Thyroid gland (tissue), 4 donors: ENCODE measurements at regions not wholly inside any gene's neighbourhood (a gene's known extent, or its start where the extent isn't known, plus 50 kb on each side); places are given as distances from the start of the nearest gene placed in this dataset.

Source experiments
- DNase-seq, 2 donors: peaks; one replicate each; pipeline ENCODE4 v3.0.0-alpha.2; 2019
- H3K27ac ChIP-seq, 3 donors: fragments of 200-600 bp; sonication (generic); 1 replicate in 2 of 3; 2 replicates in 1 of 3; pipeline ENCODE4 v1.5.1; 2016 to 2019; ENCODE audit warnings: mild to moderate bottlenecking in 1 of 3, moderate library complexity in 1 of 3
- H3K27me3 ChIP-seq: fragments of 200-600 bp; sonication (generic); one replicate; pipeline ENCODE4 v1.5.1; 2019
- H3K36me3 ChIP-seq, 2 donors: fragments of 200-600 bp; sonication (generic); one replicate each; pipeline ENCODE4 v1.5.1; 2016 to 2019
- H3K4me1 ChIP-seq, 2 donors: fragments of 200-600 bp; sonication (generic); one replicate each; pipeline ENCODE4 v1.5.1; 2017 to 2019
- H3K4me3 ChIP-seq, 3 donors: fragments of 200-600 bp; sonication (generic); replicated peaks in 1 of 3; 1 replicate in 2 of 3; 2 replicates in 1 of 3; pipeline ENCODE4 v1.5.1; 2016; ENCODE audit warnings: mild to moderate bottlenecking in 1 of 3
- H3K9me3 ChIP-seq: fragments of 200-600 bp; sonication (generic); one replicate; pipeline ENCODE4 v1.5.1; 2017
- POLR2A ChIP-seq, 2 donors: fragments of 450-650 bp; IDR thresholded peaks; one replicate each; pipeline ENCODE4 v1.6.1; 2017; ENCODE audit warnings: antibody characterized with exemption in 2 of 2, mild to moderate bottlenecking in 2 of 2, moderate library complexity in 1 of 2
- WGBS, 2 donors: methylation state at CpG; one replicate each; pipeline ENCODE4 v1.1.5; 2017; 5-methylcytosine and 5-hydroxymethylcytosine counted together
- intact Hi-C: fragments of 100-400 bp; cut with DNase I; formaldehyde crosslinking; loops from one replicate; pipeline ENCODE4 v1.15.1; 2023
- TF ChIP-seq, protein P1 (sequence below), 6 experiments: fragments of 200-600 bp in 3 of 6; fragments of 450-650 bp in 3 of 6; sonication (generic) in 3 of 6; IDR thresholded peaks; one replicate each; pipeline ENCODE4 v1.5.1; 2016 to 2019; ENCODE audit warnings: antibody characterized with exemption in 6 of 6, mild to moderate bottlenecking in 2 of 6, inconsistent platforms in 1 of 6, moderate library complexity in 1 of 6

DNA sequence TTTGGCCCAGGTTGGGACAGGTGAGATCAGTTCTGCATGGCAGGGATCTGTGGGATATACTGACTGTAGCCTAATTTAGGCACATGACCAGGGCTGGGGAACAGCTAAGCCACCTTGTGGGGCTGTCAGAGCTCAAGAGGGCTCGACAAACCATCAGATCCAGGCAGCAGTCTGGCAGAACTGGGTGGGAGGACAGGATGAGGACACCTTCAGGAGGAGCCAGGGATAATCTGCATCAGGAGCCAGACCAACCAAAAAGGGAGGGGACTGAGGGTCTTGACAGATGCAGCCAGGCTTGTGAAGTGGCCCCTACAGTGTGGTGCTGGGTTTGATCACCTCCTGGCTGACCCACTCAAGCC, 123.4 kb downstream of the MAFB start:
- no peaks in the 10 kb centered on the region for H3K36me3 ChIP-seq
- TF ChIP-seq, protein P1, sequence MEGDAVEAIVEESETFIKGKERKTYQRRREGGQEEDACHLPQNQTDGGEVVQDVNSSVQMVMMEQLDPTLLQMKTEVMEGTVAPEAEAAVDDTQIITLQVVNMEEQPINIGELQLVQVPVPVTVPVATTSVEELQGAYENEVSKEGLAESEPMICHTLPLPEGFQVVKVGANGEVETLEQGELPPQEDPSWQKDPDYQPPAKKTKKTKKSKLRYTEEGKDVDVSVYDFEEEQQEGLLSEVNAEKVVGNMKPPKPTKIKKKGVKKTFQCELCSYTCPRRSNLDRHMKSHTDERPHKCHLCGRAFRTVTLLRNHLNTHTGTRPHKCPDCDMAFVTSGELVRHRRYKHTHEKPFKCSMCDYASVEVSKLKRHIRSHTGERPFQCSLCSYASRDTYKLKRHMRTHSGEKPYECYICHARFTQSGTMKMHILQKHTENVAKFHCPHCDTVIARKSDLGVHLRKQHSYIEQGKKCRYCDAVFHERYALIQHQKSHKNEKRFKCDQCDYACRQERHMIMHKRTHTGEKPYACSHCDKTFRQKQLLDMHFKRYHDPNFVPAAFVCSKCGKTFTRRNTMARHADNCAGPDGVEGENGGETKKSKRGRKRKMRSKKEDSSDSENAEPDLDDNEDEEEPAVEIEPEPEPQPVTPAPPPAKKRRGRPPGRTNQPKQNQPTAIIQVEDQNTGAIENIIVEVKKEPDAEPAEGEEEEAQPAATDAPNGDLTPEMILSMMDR (IDR thresholded peaks at IDR 0.05): no peak
- TF ChIP-seq POLR2A (IDR thresholded peaks at IDR 0.05): no peak
- no peaks in the 10 kb centered on the region for H3K27me3 ChIP-seq
- peaks cover 0 to 17% of the 10 kb centered on the region in 2 donors for H3K4me1 ChIP-seq
- WGBS, 2 donors: 50 to 86% methylated on average over 1 of the region's 1 CpG
- no peak for DNase-seq
- H3K4me3 ChIP-seq: no peak overlapping the region
- H3K9me3 ChIP-seq: no peaks in the 10 kb centered on the region
- no peak overlapping the region for H3K27ac ChIP-seq
- intact Hi-C loops: no loop called here

DNA sequence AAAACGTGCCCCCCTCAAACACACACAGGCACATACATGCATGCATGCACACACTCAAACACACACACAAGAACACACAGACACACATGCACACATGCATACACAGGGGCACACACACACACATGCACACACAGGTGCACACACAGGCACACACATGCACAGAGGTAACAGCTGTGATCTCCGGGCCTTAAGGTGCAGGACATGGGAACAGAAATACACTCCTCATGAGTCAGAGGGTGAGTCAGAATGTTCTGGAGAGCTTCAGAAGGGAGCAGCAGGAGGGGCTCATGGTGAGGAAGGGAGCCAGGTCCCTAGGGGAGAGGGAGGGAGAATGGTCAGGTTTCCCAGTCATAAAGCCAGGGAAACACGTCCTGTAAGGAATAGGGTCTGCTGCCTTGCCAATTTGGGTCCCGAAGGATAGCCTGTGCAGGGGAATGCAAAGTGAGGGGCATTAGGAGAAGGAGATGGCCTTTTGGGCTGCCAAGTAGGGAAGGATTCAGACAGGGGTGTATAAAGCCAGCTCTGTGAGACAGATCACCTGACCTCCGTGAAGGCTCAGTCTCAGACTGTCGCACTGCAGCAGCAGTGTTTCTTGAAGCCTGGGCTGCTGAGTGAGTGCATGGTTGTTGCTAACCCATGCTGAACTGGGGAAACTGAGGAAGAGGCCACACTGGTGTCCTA, 123.9 kb downstream of the MAFB start:
- H3K27me3 ChIP-seq: no peaks in the 10 kb centered on the region
- H3K9me3 ChIP-seq: no peaks in the 10 kb centered on the region
- H3K27ac ChIP-seq: no peak overlapping the region
- H3K4me3 ChIP-seq: no peak overlapping the region
- H3K36me3 ChIP-seq: no peaks in the 10 kb centered on the region
- 80 to 87% methylated on average over 5 to 6 of the region's 6 CpGs for WGBS, 2 donors
- peaks cover 0 to 17% of the 10 kb centered on the region in 2 donors for H3K4me1 ChIP-seq
- DNase-seq: no peak
- intact Hi-C loops: no loop called here
- TF ChIP-seq POLR2A (IDR thresholded peaks at IDR 0.05): no peak
- TF ChIP-seq, protein P1 (IDR thresholded peaks at IDR 0.05): no peak

GRCh38 chr20:40563296-40563950, 125.6 kb downstream of the MAFB start:
- intact Hi-C loops: no loop called here
- H3K36me3 ChIP-seq: no peaks in the 10 kb centered on the region
- no peaks in the 10 kb centered on the region for H3K27me3 ChIP-seq
- no peak overlapping the region for H3K4me3 ChIP-seq
- H3K4me1 ChIP-seq: peaks cover 0 to 17% of the 10 kb centered on the region in 2 donors
- TF ChIP-seq, protein P1 (IDR thresholded peaks at IDR 0.05): no peak
- no peak for TF ChIP-seq POLR2A (IDR thresholded peaks at IDR 0.05)
- no peak overlapping the region for H3K27ac ChIP-seq
- DNase-seq: peak; percentile 78 to 87
- 10 to 20% methylated on average over 8 of the region's 8 CpGs for WGBS, 2 donors
- no peaks in the 10 kb centered on the region for H3K9me3 ChIP-seq

DNA sequence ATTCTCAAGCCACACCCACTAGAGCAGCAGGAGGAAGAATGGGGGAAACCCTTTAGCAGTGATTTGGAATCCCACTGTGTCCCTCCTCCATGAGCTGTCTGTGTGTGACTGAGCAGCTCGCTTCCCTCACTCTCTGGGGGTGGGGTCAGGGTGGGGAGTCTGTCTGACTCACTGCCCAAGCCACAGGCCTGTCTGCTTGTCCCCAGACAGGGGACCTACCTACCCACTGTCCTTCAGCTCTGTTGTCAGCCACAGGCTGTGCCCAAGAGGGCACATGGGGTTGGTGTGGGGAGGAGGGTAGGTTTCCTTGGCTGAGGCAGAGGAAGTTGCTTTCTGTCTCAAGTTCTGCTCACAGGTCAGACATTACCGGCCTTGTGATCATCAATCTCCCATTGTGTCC, 127.0 kb downstream of the MAFB start:
- TF ChIP-seq, protein P1 (IDR thresholded peaks at IDR 0.05): no peak
- TF ChIP-seq POLR2A (IDR thresholded peaks at IDR 0.05): no peak
- Histone ChIP-seq H3K36me3 (no peaks in the 10 kb centered on the region), H3K27ac (no peak overlapping the region), H3K4me1 (peaks cover 0 to 9% of the 10 kb centered on the region in 2 donors), H3K9me3 (no peaks in the 10 kb centered on the region), H3K27me3 (no peaks in the 10 kb centered on the region), H3K4me3 (no peak overlapping the region)
- intact Hi-C loops: no loop called here
- peak in 1 of 2 donors; percentile 7 for DNase-seq
- 61 to 77% methylated on average over 2 of the region's 2 CpGs for WGBS, 2 donors

DNA sequence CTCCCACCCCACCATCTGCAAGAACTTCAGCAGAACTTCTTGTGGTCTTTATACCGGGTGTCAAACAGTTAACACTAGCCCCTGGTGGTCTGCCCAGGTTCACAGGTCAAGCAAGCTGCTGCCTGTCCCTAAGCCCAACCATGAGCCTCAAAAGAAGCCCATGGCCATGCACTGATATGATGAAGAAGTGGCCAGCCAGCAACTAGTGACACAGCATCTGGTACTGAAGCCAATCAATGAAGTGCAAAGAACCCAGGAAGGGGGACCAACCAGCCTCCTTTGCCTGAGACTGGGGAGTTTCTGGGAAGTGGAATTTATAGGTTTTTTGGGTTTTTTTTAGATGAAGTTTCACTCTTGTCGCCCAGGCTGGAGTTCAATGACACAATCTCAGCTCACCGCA, 127.8 kb downstream of the MAFB start:
- WGBS, 2 donors: 94 to 96% methylated on average over 3 of the region's 3 CpGs
- H3K4me3 ChIP-seq: no peak overlapping the region
- DNase-seq: no peak
- intact Hi-C loops: no loop called here
- no peaks in the 10 kb centered on the region for H3K9me3 ChIP-seq
- no peaks in the 10 kb centered on the region for H3K36me3 ChIP-seq
- peaks cover 0 to 9% of the 10 kb centered on the region in 2 donors for H3K4me1 ChIP-seq
- TF ChIP-seq POLR2A (IDR thresholded peaks at IDR 0.05): no peak
- TF ChIP-seq, protein P1 (IDR thresholded peaks at IDR 0.05): no peak
- H3K27ac ChIP-seq: no peak overlapping the region
- no peaks in the 10 kb centered on the region for H3K27me3 ChIP-seq
